CD4-positive, alpha-beta T cell (primary cell): ENCODE measurements at regions not wholly inside any gene's neighbourhood (a gene's known extent, or its start where the extent isn't known, plus 50 kb on each side); places are given as distances from the start of the nearest gene placed in this dataset.

Experiments used
- ATAC-seq: fragments of 200-7000 bp; cut with Tn5 transposase; one replicate; pipeline ENCODE4 v1.10.0; 2022; ENCODE audit warnings: mild to moderate bottlenecking; ENCODE audit not compliant: poor library complexity
- CTCF ChIA-PET: fragments of 350-600 bp; sonication (Branson Sonifier 250); formaldehyde crosslinking; loops from one replicate; lab custom pipeline; 2021; ENCODE audit warnings: antibody characterized with exemption, inconsistent platforms; lab: Charles Lee
- POLR2A ChIA-PET: fragments of 350-600 bp; sonication (Branson Sonifier 250); formaldehyde crosslinking; loops from one replicate; lab custom pipeline; 2021; ENCODE audit warnings: antibody characterized with exemption, inconsistent platforms; lab: Charles Lee
- DNase-seq, 14 experiments: peaks; one replicate each; pipeline ENCODE4 v3.0.0-alpha.2; 2013 to 2020; ENCODE audit warnings: mixed read lengths in 2 of 14
- H3K27ac ChIP-seq, 2 donors: one replicate each; pipeline versions ENCODE4 v1.5.1 to v1.7.0; 2013; ENCODE audit warnings: low read length in 2 of 2, low read depth in 1 of 2, mild to moderate bottlenecking in 1 of 2
- H3K27me3 ChIP-seq, 2 experiments: 1 replicate in 1 of 2; 2 replicates in 1 of 2; pipeline versions ENCODE4 v1.6.1 to v1.7.0; 2013; ENCODE audit warnings: low read length in 2 of 2, control low read depth in 1 of 2, mild to moderate bottlenecking in 1 of 2, moderate library complexity in 1 of 2; ENCODE audit not compliant: insufficient read depth in 2 of 2, control insufficient read depth in 1 of 2
- H3K36me3 ChIP-seq: one replicate; pipeline ENCODE4 v1.6.1; 2013; ENCODE audit warnings: low read length, control low read depth; ENCODE audit not compliant: insufficient read depth
- H3K4me1 ChIP-seq: one replicate; pipeline ENCODE4 v1.6.1; 2013; ENCODE audit warnings: low read length, control low read depth; ENCODE audit not compliant: insufficient read depth
- H3K4me3 ChIP-seq: one replicate; pipeline ENCODE4 v1.5.1; 2013; ENCODE audit warnings: mild to moderate bottlenecking, low read length, moderate library complexity
- H3K9me3 ChIP-seq, 2 experiments: 1 replicate in 1 of 2; 2 replicates in 1 of 2; pipeline versions ENCODE4 v1.6.1 to v1.7.0; 2013; ENCODE audit warnings: low read length in 2 of 2, mild to moderate bottlenecking in 2 of 2, control low read depth in 1 of 2, moderate library complexity in 1 of 2; ENCODE audit not compliant: control insufficient read depth in 1 of 2, insufficient read depth in 1 of 2
- H3K27ac Mint-ChIP-seq: one replicate; pipeline ENCODE4 v1.8.0; 2020; ENCODE audit warnings: mixed read lengths
- H3K27me3 Mint-ChIP-seq: one replicate; pipeline ENCODE4 v1.8.0; 2021; ENCODE audit warnings: mixed read lengths
- H3K36me3 Mint-ChIP-seq: one replicate; pipeline ENCODE4 v1.8.0; 2021; ENCODE audit warnings: low read depth, mixed read lengths
- H3K4me1 Mint-ChIP-seq: one replicate; pipeline ENCODE4 v1.8.0; 2021; ENCODE audit warnings: low read depth, mixed read lengths
- H3K4me3 Mint-ChIP-seq: one replicate; pipeline ENCODE4 v1.8.0; 2020; ENCODE audit warnings: mild to moderate bottlenecking, mixed read lengths
- H3K9me3 Mint-ChIP-seq: one replicate; pipeline ENCODE4 v1.8.0; 2020; ENCODE audit warnings: mixed read lengths
- intact Hi-C, 2 experiments: fragments of 100-400 bp; cut with DNase I in 1 of 2; cut with micrococcal nuclease in 1 of 2; formaldehyde crosslinking; loops; one replicate each; pipeline versions ENCODE4 v1.15.1 to v1.9.0; 2023 to 2025; cut with DNase I, micrococcal nuclease
- TF ChIP-seq, protein P1 (sequence below): fragments of 200-600 bp; IDR thresholded peaks from one replicate; pipeline ENCODE4 v1.8.0; 2022; ENCODE audit warnings: antibody characterized with exemption, mild to moderate bottlenecking

GRCh38 chr21:35333831-35334618, 284.9 kb upstream of the RUNX1 start:
- no peak for DNase-seq
- no peak overlapping the region for H3K27ac Mint-ChIP-seq
- H3K9me3 Mint-ChIP-seq, result peaks cover 3% of the 10 kb centered on the region
- ChIA-PET CTCF (no interaction called here), POLR2A (no interaction called here)
- H3K27me3 Mint-ChIP-seq, result no peaks in the 10 kb centered on the region
- no peaks in the 10 kb centered on the region for H3K36me3 Mint-ChIP-seq
- Histone ChIP-seq H3K27me3 (no peaks in the 10 kb centered on the region), H3K4me3 (no peak overlapping the region), H3K36me3 (no peaks in the 10 kb centered on the region), H3K27ac (no peak overlapping the region), H3K9me3 (no peaks in the 10 kb centered on the region), H3K4me1 (no peaks in the 10 kb centered on the region)
- no peak overlapping the region for H3K4me3 Mint-ChIP-seq
- ATAC-seq, result no peak
- H3K4me1 Mint-ChIP-seq, result no peaks in the 10 kb centered on the region
- intact Hi-C loops, result no loop called here
- TF ChIP-seq, protein P1, sequence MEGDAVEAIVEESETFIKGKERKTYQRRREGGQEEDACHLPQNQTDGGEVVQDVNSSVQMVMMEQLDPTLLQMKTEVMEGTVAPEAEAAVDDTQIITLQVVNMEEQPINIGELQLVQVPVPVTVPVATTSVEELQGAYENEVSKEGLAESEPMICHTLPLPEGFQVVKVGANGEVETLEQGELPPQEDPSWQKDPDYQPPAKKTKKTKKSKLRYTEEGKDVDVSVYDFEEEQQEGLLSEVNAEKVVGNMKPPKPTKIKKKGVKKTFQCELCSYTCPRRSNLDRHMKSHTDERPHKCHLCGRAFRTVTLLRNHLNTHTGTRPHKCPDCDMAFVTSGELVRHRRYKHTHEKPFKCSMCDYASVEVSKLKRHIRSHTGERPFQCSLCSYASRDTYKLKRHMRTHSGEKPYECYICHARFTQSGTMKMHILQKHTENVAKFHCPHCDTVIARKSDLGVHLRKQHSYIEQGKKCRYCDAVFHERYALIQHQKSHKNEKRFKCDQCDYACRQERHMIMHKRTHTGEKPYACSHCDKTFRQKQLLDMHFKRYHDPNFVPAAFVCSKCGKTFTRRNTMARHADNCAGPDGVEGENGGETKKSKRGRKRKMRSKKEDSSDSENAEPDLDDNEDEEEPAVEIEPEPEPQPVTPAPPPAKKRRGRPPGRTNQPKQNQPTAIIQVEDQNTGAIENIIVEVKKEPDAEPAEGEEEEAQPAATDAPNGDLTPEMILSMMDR, result no peak

DNA sequence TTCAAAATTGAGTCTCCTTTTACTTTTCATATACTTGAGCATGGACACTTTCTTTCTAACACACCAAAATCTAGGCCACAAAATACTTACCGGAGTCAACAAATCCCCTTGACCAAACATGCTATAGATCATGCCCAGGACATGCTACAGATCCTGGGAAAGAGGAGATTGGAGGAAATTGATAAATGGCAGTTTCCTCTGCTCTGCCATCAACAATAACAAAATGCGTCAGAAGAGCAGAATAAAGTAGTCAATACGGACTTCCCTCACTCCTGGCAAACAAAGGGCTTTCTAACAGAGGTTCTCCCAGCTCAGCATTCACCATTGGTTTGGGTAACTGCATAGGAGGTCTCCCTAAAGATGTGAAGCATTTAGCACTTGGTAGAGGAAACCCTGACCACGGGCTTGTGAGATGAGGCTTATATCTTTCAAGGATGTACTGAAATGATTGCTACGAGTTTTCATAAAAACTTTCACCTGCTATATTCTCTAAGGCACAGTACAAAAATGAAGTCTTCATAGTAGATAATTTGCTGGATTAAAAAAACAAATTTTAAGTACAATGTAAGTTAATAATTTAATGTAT, 283.8 kb upstream of the RUNX1 start:
- DNase-seq (no peak), ATAC-seq (no peak)
- POLR2A ChIA-PET, result no interaction called here
- Histone ChIP-seq H3K27ac (no peak overlapping the region), H3K36me3 (no peaks in the 10 kb centered on the region), H3K4me3 (no peak overlapping the region), H3K9me3 (no peaks in the 10 kb centered on the region), H3K27me3 (no peaks in the 10 kb centered on the region), H3K4me1 (no peaks in the 10 kb centered on the region)
- Mint-ChIP-seq H3K9me3 (peaks cover 2% of the 10 kb centered on the region), H3K4me1 (no peaks in the 10 kb centered on the region), H3K27ac (no peak overlapping the region), H3K36me3 (no peaks in the 10 kb centered on the region), H3K27me3 (no peaks in the 10 kb centered on the region), H3K4me3 (no peak overlapping the region)
- TF ChIP-seq, protein P1, result no peak
- CTCF ChIA-PET, result no interaction called here
- intact Hi-C loops, result no loop called here

DNA sequence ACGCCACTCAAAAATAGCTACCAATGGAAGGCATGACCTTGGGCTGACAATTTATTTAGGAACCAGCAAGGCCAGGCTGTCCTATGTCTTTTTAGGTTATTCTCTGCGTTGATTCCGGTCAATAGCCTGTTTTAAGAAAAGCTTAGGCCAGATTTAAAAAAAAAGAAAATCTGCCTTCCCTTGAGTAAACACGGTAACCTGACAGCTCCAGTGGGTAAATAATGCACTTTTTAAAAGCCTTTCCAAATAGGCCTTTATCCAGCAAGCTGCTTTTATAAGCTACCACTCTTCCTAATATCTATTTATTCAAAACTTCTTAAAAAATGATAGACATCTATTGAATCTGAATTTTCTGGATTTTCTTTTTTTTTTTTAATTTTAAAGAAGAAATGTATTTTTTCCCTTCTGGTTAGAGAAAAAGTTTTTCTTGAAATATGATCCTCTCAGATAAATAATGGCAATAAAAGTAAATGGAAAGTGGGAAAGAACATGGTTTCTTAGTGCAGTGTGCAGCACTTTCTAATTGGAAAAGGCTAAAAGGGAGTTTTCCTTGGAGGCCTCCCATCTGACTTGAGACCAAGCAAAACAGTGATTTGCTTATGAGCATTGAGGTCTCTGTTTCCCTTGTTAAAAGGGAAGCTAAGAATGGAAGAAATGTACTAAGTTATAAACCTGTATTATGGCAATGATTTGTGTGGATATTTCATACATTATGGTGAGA, 281.0 kb upstream of the RUNX1 start:
- Mint-ChIP-seq H3K27ac (no peak overlapping the region), H3K4me3 (no peak overlapping the region), H3K4me1 (no peaks in the 10 kb centered on the region), H3K27me3 (no peaks in the 10 kb centered on the region), H3K9me3 (peaks cover 2% of the 10 kb centered on the region), H3K36me3 (no peaks in the 10 kb centered on the region)
- intact Hi-C loops, result no loop called here
- no peaks in the 10 kb centered on the region for H3K27me3 ChIP-seq
- no peaks in the 10 kb centered on the region for H3K9me3 ChIP-seq
- H3K4me3 ChIP-seq, result no peak overlapping the region
- TF ChIP-seq, protein P1, result no peak
- no peak for ATAC-seq
- H3K27ac ChIP-seq, result no peak overlapping the region
- no peaks in the 10 kb centered on the region for H3K4me1 ChIP-seq
- no peaks in the 10 kb centered on the region for H3K36me3 ChIP-seq
- ChIA-PET POLR2A (interaction anchor here (0.7 kb wide), 1 partner anchor 479 kb away, joined by 3 read pairs; no protein-coding TSS in a partner anchor), CTCF (interaction anchor here (1.4 kb wide), 1 partner anchor 16 kb away, joined by 3 read pairs; no protein-coding TSS in a partner anchor)
- DNase-seq, result no peak
